ENCODE measurements at regions not wholly inside any gene's neighbourhood (a gene's known extent, or its start where the extent isn't known, plus 50 kb on each side); places are given as distances from the start of the nearest gene placed in this dataset.

DNA sequence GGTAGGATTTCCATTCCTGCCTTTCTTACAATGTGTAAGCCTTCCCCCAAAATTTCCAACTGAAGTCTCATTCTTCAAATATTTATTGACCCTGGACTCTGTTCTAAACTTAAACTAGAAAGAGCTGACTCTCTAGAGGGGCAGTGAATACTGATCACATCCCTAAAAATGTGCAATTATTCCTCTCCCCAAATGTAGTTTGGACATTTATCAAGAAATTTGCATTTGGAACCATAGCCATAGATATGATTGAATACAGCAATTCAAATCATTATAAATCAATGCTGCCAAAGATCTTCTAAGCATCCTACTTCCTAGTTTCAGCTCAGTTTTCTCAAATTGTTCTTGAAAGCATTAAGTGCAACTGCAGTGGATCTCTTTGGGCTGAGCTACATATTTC is 525.7 kb downstream of the RAB28 start:
- TF ChIP-seq, protein P1, sequence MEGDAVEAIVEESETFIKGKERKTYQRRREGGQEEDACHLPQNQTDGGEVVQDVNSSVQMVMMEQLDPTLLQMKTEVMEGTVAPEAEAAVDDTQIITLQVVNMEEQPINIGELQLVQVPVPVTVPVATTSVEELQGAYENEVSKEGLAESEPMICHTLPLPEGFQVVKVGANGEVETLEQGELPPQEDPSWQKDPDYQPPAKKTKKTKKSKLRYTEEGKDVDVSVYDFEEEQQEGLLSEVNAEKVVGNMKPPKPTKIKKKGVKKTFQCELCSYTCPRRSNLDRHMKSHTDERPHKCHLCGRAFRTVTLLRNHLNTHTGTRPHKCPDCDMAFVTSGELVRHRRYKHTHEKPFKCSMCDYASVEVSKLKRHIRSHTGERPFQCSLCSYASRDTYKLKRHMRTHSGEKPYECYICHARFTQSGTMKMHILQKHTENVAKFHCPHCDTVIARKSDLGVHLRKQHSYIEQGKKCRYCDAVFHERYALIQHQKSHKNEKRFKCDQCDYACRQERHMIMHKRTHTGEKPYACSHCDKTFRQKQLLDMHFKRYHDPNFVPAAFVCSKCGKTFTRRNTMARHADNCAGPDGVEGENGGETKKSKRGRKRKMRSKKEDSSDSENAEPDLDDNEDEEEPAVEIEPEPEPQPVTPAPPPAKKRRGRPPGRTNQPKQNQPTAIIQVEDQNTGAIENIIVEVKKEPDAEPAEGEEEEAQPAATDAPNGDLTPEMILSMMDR (IDR thresholded peaks at IDR 0.05): no peak
- TF ChIP-seq CREB1 (CRISPR knock-in tag; IDR thresholded peaks at IDR 0.05): no peak
- TF ChIP-seq, protein P2, sequence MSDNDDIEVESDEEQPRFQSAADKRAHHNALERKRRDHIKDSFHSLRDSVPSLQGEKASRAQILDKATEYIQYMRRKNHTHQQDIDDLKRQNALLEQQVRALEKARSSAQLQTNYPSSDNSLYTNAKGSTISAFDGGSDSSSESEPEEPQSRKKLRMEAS (CRISPR knock-in tag; IDR thresholded peaks at IDR 0.05): no peak
- no peak for TF ChIP-seq SP1 (CRISPR knock-in tag; conservative IDR thresholded peaks at IDR 0.05)
- no peak for TF ChIP-seq TEAD4 (CRISPR knock-in tag; IDR thresholded peaks at IDR 0.05)
- TF ChIP-seq SMAD3 (CRISPR knock-in tag; IDR thresholded peaks at IDR 0.05; ENCODE audit: borderline replicate concordance): no peak
- TF ChIP-seq ZNF416 (CRISPR knock-in tag; IDR thresholded peaks at IDR 0.05): no peak
- TF ChIP-seq AR (CRISPR knock-in tag; IDR thresholded peaks at IDR 0.05): no peak
- TF ChIP-seq ZNF138 (CRISPR knock-in tag; conservative IDR thresholded peaks at IDR 0.05): no peak
- no peak for TF ChIP-seq TP53 (CRISPR knock-in tag; IDR thresholded peaks at IDR 0.05)
- TF ChIP-seq FOXJ3 (CRISPR knock-in tag; IDR thresholded peaks at IDR 0.05; ENCODE audit: borderline replicate concordance): no peak
- TF ChIP-seq, protein P3, sequence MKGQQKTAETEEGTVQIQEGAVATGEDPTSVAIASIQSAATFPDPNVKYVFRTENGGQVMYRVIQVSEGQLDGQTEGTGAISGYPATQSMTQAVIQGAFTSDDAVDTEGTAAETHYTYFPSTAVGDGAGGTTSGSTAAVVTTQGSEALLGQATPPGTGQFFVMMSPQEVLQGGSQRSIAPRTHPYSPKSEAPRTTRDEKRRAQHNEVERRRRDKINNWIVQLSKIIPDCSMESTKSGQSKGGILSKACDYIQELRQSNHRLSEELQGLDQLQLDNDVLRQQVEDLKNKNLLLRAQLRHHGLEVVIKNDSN (CRISPR knock-in tag; IDR thresholded peaks at IDR 0.05): no peak
